K562 (cell line): ENCODE measurements at regions not wholly inside any gene's neighbourhood (a gene's known extent, or its start where the extent isn't known, plus 50 kb on each side); places are given as distances from the start of the nearest gene placed in this dataset.

Experiments
- ATAC-seq: fragments of 200-7000 bp; cut with Tn5 transposase; 3 replicates; pipeline ENCODE4 v1.9.1; 2020; ENCODE audit warnings: moderate library complexity
- BruUV-seq: library from RNA; stranded (reverse); fragments of 400-500 nt; replicated peaks from 2 replicates; lab custom pipeline; 2021; lab: Mats Ljungman, UMichigan
- CTCF ChIA-PET: fragments of 300-600 bp; formaldehyde crosslinking; extraction: SDS; loops from one replicate; lab custom pipeline; 2021; ENCODE audit warnings: low intra/inter-chr PET ratio; lab: Yijun Ruan, JAX
- POLR2A ChIA-PET: fragments of 300-600, 350-650 bp; sonication (Branson Sonifier 250); formaldehyde crosslinking; extraction: SDS; loops from one replicate; lab custom pipeline; 2021; ENCODE audit warnings: antibody characterized with exemption, inconsistent platforms; lab: Yijun Ruan, JAX
- DNase-seq, 4 experiments: peaks; one replicate each; pipeline versions ENCODE4 v3.0.0 to v3.0.0-alpha.2; 2011 to 2018; ENCODE audit warnings: low spot score in 3 of 4, mixed read lengths in 3 of 4; ENCODE audit errors: extremely low read depth in 1 of 4
- FAIRE-seq: peaks from 2 replicates; lab custom pipeline; 2011; peaks lifted over from hg19 to GRCh38; lab: Jason Lieb, UNC
- H2AFZ ChIP-seq: 2 replicates; pipeline ENCODE4 v1.6.0; 2011; ENCODE audit warnings: low read depth, low read length, control low read depth, inconsistent platforms
- H3K27ac ChIP-seq: fragments of 200-600 bp; 3 replicates; pipeline ENCODE4 v1.8.0; 2011; ENCODE audit warnings: low read depth, mild to moderate bottlenecking, control low read depth, inconsistent platforms, low read length, moderate library complexity, mixed read lengths; ENCODE audit errors: extremely low read depth
- H3K27me3 ChIP-seq, 2 experiments: fragments of 300-600 bp in 1 of 2; 2 replicates in 1 of 2; 3 replicates in 1 of 2; pipeline versions ENCODE4 v1.6.0 to v1.8.0; 2011; ENCODE audit warnings: inconsistent platforms in 2 of 2, low read length in 2 of 2, mild to moderate bottlenecking in 1 of 2, mixed read lengths in 1 of 2, moderate library complexity in 1 of 2; ENCODE audit not compliant: control insufficient read depth in 2 of 2, insufficient read depth in 2 of 2
- H3K36me3 ChIP-seq: fragments of 300-600 bp; 3 replicates; pipeline ENCODE4 v1.8.0; 2011; ENCODE audit warnings: mild to moderate bottlenecking, low read length, inconsistent platforms; ENCODE audit not compliant: control insufficient read depth, insufficient read depth
- H3K4me1 ChIP-seq, 2 experiments: fragments of 200-600 bp in 1 of 2; replicated peaks in 1 of 2; 2 replicates in 1 of 2; 3 replicates in 1 of 2; pipeline versions ENCODE4 v1.5.1 to v1.8.0; 2011; ENCODE audit warnings: inconsistent platforms in 2 of 2, low read length in 2 of 2, mild to moderate bottlenecking in 1 of 2, mixed read lengths in 1 of 2, moderate library complexity in 1 of 2; ENCODE audit not compliant: control insufficient read depth in 2 of 2, insufficient read depth in 2 of 2
- H3K4me2 ChIP-seq: 2 replicates; pipeline ENCODE4 v1.6.1; 2011; ENCODE audit warnings: low read length, control low read depth, inconsistent platforms, mixed read lengths; ENCODE audit not compliant: insufficient read depth
- H3K4me3 ChIP-seq: fragments of 200-600 bp; sonication (generic), shearing (Covaris generic); 2 replicates; pipeline ENCODE4 v1.5.1; 2016; ENCODE audit warnings: control low read depth, inconsistent platforms
- H3K79me2 ChIP-seq: fragments of 200-600 bp; 3 replicates; pipeline ENCODE4 v1.8.0; 2011; ENCODE audit warnings: low read length, inconsistent platforms; ENCODE audit not compliant: control insufficient read depth, insufficient read depth
- H3K9ac ChIP-seq, 2 experiments: 2 replicates each; pipeline versions ENCODE4 v1.6.0 to v1.6.1; 2011; ENCODE audit warnings: low read depth in 2 of 2, low read length in 2 of 2, control low read depth in 1 of 2, inconsistent platforms in 1 of 2, mild to moderate bottlenecking in 1 of 2, mixed read lengths in 1 of 2; ENCODE audit not compliant: insufficient read depth in 1 of 2
- H3K9me1 ChIP-seq: one replicate; pipeline ENCODE4 v1.6.0; 2011; ENCODE audit warnings: inconsistent platforms, mild to moderate bottlenecking, low read length, moderate library complexity; ENCODE audit not compliant: control insufficient read depth, insufficient read depth
- H3K9me3 ChIP-seq: replicated peaks from 2 replicates; pipeline ENCODE4 v1.5.1; 2011; ENCODE audit warnings: low read depth, low read length, inconsistent platforms; ENCODE audit not compliant: control insufficient read depth, insufficient read depth
- H4K20me1 ChIP-seq: replicated peaks from 2 replicates; pipeline ENCODE4 v1.6.1; 2011; ENCODE audit warnings: low read length, inconsistent platforms, mixed read lengths; ENCODE audit not compliant: control insufficient read depth, insufficient read depth
- HINFP ChIP-seq: fragments of 450-650 bp; conservative IDR thresholded peaks from 2 replicates; pipeline ENCODE4 v1.6.1; 2016; ENCODE audit warnings: missing genetic modification characterization, low read depth, mild to moderate bottlenecking, control low read depth, missing compliant biosample characterization
- IRF2 ChIP-seq: sonication (generic); formaldehyde crosslinking; IDR thresholded peaks from 2 replicates; pipeline ENCODE4 v1.8.1; 2022; ENCODE audit warnings: mild to moderate bottlenecking, missing genetic modification reagents
- KDM2B ChIP-seq: fragments of 250-450 bp; sonication (Bioruptor Pico); IDR thresholded peaks from 2 replicates; pipeline ENCODE4 v1.8.0; 2021; ENCODE audit warnings: mild to moderate bottlenecking, moderate library complexity
- KLF10 ChIP-seq: fragments of 250-450 bp; sonication (Bioruptor Pico); IDR thresholded peaks from 2 replicates; pipeline ENCODE4 v1.6.1; 2021; ENCODE audit warnings: matching md5 sums
- MTA2 ChIP-seq: fragments of 450-650 bp; IDR thresholded peaks from 2 replicates; pipeline ENCODE4 v1.6.1; 2016; ENCODE audit warnings: low read depth
- NFATC3 ChIP-seq: fragments of 450-650 bp; IDR thresholded peaks from 2 replicates; pipeline ENCODE4 v1.6.1; 2017; ENCODE audit warnings: mild to moderate bottlenecking
- NR4A1 ChIP-seq, 2 experiments: fragments of 250-450 bp in 1 of 2; fragments of 450-650 bp in 1 of 2; sonication (Bioruptor Pico) in 1 of 2; IDR thresholded peaks; 2 replicates each; pipeline versions ENCODE4 v1.4.0 to v1.6.1; 2016 to 2020; ENCODE audit warnings: mild to moderate bottlenecking in 2 of 2, missing compliant biosample characterization in 1 of 2, missing genetic modification characterization in 1 of 2, moderate library complexity in 1 of 2
- POLR2AphosphoS5 ChIP-seq: IDR thresholded peaks from 2 replicates; pipeline ENCODE4 v1.6.1; 2011; ENCODE audit warnings: mild to moderate bottlenecking, low read depth, low read length, moderate library complexity; ENCODE audit not compliant: control insufficient read depth, insufficient read depth
- SP1 ChIP-seq: sonication (generic); formaldehyde crosslinking; IDR thresholded peaks from 2 replicates; pipeline ENCODE4 v1.8.1; 2022; ENCODE audit warnings: mild to moderate bottlenecking, missing genetic modification reagents
- WGBS: fragments of 100-300 bp; shearing (Covaris generic); methylation state at CpG from one replicate; pipeline ENCODE4 v1.1.6; 2016; ENCODE audit warnings: low coverage, mixed read lengths; ENCODE audit not compliant: insufficient coverage; ENCODE audit errors: missing lambda C conversion rate; 5-methylcytosine and 5-hydroxymethylcytosine counted together
- in situ Hi-C: fragments of 300-500 bp; cut with MboI; formaldehyde crosslinking; loops from 4 replicates; pipeline ENCODE4 v1.15.0; 2018; ENCODE audit warnings: inconsistent platforms, mixed read lengths
- intact Hi-C: fragments of 100-400 bp; cut with micrococcal nuclease; formaldehyde crosslinking; loops from 2 replicates; pipeline ENCODE4 v1.14.2; 2022
- TF ChIP-seq, protein P1 (sequence below): sonication (generic); formaldehyde crosslinking; IDR thresholded peaks from 2 replicates; pipeline ENCODE4 v1.8.0; 2023; ENCODE audit warnings: mild to moderate bottlenecking, missing genetic modification reagents
- TF ChIP-seq, protein P2 (sequence below): fragments of 450-650 bp; IDR thresholded peaks from 2 replicates; pipeline ENCODE4 v1.7.1; 2018; ENCODE audit warnings: mild to moderate bottlenecking, low read depth; ENCODE audit not compliant: partially characterized antibody

GRCh38 chr3:115369021-115369420, 221.9 kb upstream of the ZBTB20 start:
- no peaks in the 10 kb centered on the region for H3K36me3 ChIP-seq
- 0% methylated on average over 1 of the region's 1 CpG for WGBS
- BruUV-seq = no TSS peak
- POLR2A ChIA-PET = no interaction called here
- H2AFZ ChIP-seq = no peak overlapping the region
- no peaks in the 10 kb centered on the region for H3K9me3 ChIP-seq
- FAIRE-seq = no peak
- H3K9ac ChIP-seq = no peak overlapping the region
- no peak for ATAC-seq
- H3K27ac ChIP-seq = no peak overlapping the region
- H3K4me3 ChIP-seq = no peak overlapping the region
- no peaks in the 10 kb centered on the region for H3K4me1 ChIP-seq
- no peak for TF ChIP-seq SP1 (CRISPR knock-in tag)
- TF ChIP-seq KDM2B = no peak
- no peak for TF ChIP-seq MTA2
- no peak for TF ChIP-seq HINFP (tag)
- TF ChIP-seq, protein P1, sequence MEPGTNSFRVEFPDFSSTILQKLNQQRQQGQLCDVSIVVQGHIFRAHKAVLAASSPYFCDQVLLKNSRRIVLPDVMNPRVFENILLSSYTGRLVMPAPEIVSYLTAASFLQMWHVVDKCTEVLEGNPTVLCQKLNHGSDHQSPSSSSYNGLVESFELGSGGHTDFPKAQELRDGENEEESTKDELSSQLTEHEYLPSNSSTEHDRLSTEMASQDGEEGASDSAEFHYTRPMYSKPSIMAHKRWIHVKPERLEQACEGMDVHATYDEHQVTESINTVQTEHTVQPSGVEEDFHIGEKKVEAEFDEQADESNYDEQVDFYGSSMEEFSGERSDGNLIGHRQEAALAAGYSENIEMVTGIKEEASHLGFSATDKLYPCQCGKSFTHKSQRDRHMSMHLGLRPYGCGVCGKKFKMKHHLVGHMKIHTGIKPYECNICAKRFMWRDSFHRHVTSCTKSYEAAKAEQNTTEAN = no peak
- TF ChIP-seq NFATC3 = no peak
- TF ChIP-seq POLR2AphosphoS5 = no peak
- TF ChIP-seq KLF10 (CRISPR knock-in tag) = no peak
- TF ChIP-seq IRF2 (CRISPR knock-in tag) = no peak
- TF ChIP-seq, protein P2, sequence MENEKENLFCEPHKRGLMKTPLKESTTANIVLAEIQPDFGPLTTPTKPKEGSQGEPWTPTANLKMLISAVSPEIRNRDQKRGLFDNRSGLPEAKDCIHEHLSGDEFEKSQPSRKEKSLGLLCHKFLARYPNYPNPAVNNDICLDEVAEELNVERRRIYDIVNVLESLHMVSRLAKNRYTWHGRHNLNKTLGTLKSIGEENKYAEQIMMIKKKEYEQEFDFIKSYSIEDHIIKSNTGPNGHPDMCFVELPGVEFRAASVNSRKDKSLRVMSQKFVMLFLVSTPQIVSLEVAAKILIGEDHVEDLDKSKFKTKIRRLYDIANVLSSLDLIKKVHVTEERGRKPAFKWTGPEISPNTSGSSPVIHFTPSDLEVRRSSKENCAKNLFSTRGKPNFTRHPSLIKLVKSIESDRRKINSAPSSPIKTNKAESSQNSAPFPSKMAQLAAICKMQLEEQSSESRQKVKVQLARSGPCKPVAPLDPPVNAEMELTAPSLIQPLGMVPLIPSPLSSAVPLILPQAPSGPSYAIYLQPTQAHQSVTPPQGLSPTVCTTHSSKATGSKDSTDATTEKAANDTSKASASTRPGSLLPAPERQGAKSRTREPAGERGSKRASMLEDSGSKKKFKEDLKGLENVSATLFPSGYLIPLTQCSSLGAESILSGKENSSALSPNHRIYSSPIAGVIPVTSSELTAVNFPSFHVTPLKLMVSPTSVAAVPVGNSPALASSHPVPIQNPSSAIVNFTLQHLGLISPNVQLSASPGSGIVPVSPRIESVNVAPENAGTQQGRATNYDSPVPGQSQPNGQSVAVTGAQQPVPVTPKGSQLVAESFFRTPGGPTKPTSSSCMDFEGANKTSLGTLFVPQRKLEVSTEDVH = no peak
- TF ChIP-seq NR4A1 (CRISPR knock-in tag; IDR thresholded peaks at IDR 0.05) = no peak
- TF ChIP-seq NR4A1 (tag; IDR thresholded peaks at IDR 0.05) = no peak
- H3K27me3 ChIP-seq = no peaks in the 10 kb centered on the region
- no peaks in the 10 kb centered on the region for H3K9me1 ChIP-seq
- no peaks in the 10 kb centered on the region for H3K79me2 ChIP-seq
- H3K4me2 ChIP-seq = no peak overlapping the region
- in situ Hi-C loops = no loop called here
- intact Hi-C loops = no loop called here
- no peak for DNase-seq
- no peaks in the 10 kb centered on the region for H4K20me1 ChIP-seq
- CTCF ChIA-PET = no interaction called here
